Prostate gland (tissue), 2 donors: ENCODE measurements at regions not wholly inside any gene's neighbourhood (a gene's known extent, or its start where the extent isn't known, plus 50 kb on each side); places are given as distances from the start of the nearest gene placed in this dataset.

Experiments
- POLR2A ChIP-seq: fragments of 450-650 bp; IDR thresholded peaks from one replicate; pipeline ENCODE4 v1.6.1; 2016; ENCODE audit warnings: antibody characterized with exemption, mild to moderate bottlenecking
- TF ChIP-seq, protein P1 (sequence below), 4 experiments: fragments of 200-600 bp in 2 of 4; fragments of 450-650 bp in 2 of 4; sonication (generic) in 2 of 4; IDR thresholded peaks; 1 replicate in 3 of 4; 2 replicates in 1 of 4; pipeline ENCODE4 v1.5.1; 2016 to 2019; ENCODE audit warnings: antibody characterized with exemption in 4 of 4, mild to moderate bottlenecking in 2 of 4, moderate library complexity in 2 of 4

DNA sequence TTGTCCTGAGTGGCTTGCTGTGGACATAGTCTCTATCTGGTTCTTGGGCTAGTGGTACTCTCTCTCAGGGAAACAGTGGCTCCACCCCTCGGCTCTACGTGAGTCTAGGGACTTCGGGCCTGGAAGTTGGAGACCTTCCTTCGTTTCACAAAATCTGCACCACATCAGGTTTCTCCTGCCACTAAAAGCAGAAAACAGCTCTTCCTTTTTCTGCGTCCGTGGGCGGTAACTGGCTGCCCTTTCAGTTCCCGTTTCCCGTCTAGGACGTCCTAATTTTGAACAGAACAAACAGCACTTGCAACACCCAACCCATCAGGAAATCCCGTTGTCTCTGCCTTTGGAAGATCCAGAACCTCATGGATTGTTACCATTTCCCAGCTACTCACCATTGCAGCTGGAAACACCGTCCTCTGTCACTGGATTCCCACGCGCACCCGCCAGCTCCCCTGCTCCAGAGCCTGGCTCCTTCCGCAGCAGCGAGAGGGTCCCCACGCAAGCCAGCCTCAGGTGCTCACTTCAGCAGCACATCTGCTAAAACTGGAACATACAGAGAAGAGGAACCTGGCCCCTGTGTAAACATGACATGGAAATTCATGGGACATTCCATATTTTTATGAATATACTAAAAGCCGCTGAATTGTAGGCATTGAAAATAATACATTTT is 311.4 kb upstream of the AKR1E2 start:
- TF ChIP-seq, protein P1, sequence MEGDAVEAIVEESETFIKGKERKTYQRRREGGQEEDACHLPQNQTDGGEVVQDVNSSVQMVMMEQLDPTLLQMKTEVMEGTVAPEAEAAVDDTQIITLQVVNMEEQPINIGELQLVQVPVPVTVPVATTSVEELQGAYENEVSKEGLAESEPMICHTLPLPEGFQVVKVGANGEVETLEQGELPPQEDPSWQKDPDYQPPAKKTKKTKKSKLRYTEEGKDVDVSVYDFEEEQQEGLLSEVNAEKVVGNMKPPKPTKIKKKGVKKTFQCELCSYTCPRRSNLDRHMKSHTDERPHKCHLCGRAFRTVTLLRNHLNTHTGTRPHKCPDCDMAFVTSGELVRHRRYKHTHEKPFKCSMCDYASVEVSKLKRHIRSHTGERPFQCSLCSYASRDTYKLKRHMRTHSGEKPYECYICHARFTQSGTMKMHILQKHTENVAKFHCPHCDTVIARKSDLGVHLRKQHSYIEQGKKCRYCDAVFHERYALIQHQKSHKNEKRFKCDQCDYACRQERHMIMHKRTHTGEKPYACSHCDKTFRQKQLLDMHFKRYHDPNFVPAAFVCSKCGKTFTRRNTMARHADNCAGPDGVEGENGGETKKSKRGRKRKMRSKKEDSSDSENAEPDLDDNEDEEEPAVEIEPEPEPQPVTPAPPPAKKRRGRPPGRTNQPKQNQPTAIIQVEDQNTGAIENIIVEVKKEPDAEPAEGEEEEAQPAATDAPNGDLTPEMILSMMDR (IDR thresholded peaks at IDR 0.05) = no peak
- no peak for TF ChIP-seq POLR2A
